ENCODE measurements at regions not wholly inside any gene's neighbourhood (a gene's known extent, or its start where the extent isn't known, plus 50 kb on each side); places are given as distances from the start of the nearest gene placed in this dataset.

- TF ChIP-seq, protein P1, sequence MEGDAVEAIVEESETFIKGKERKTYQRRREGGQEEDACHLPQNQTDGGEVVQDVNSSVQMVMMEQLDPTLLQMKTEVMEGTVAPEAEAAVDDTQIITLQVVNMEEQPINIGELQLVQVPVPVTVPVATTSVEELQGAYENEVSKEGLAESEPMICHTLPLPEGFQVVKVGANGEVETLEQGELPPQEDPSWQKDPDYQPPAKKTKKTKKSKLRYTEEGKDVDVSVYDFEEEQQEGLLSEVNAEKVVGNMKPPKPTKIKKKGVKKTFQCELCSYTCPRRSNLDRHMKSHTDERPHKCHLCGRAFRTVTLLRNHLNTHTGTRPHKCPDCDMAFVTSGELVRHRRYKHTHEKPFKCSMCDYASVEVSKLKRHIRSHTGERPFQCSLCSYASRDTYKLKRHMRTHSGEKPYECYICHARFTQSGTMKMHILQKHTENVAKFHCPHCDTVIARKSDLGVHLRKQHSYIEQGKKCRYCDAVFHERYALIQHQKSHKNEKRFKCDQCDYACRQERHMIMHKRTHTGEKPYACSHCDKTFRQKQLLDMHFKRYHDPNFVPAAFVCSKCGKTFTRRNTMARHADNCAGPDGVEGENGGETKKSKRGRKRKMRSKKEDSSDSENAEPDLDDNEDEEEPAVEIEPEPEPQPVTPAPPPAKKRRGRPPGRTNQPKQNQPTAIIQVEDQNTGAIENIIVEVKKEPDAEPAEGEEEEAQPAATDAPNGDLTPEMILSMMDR (IDR thresholded peaks at IDR 0.05; ENCODE audit: borderline replicate concordance, extremely low read depth, low read length, poor library complexity, severe bottlenecking), result no peak
- TF ChIP-seq EZH2 (IDR thresholded peaks at IDR 0.05; ENCODE audit: borderline replicate concordance, low read depth, low read length, severe bottlenecking), result no peak
These were observed 328.8 kb upstream of the PHF14 start for GRCh38 chr7:10644849-10645248.
